Endodermal cell (in vitro differentiated cells): ENCODE measurements at regions not wholly inside any gene's neighbourhood (a gene's known extent, or its start where the extent isn't known, plus 50 kb on each side); places are given as distances from the start of the nearest gene placed in this dataset.

Source experiments
- DNase-seq: peaks from one replicate; pipeline ENCODE4 v3.0.0-alpha.2; 2017
- H3K27ac ChIP-seq: 2 replicates; pipeline ENCODE4 v1.5.1; 2013; ENCODE audit warnings: mild to moderate bottlenecking, low read depth, low read length, moderate library complexity
- H3K27me3 ChIP-seq: 2 replicates; pipeline ENCODE4 v1.6.1; 2013; ENCODE audit warnings: mild to moderate bottlenecking, low read length, moderate library complexity; ENCODE audit not compliant: insufficient read depth, control insufficient read depth, poor library complexity, severe bottlenecking
- H3K36me3 ChIP-seq: 2 replicates; pipeline ENCODE4 v1.7.0; 2013; ENCODE audit warnings: mild to moderate bottlenecking, low read length, moderate library complexity; ENCODE audit not compliant: control insufficient read depth, insufficient read depth
- H3K4me1 ChIP-seq: one replicate; pipeline ENCODE4 v1.7.0; 2013; ENCODE audit warnings: low read length; ENCODE audit not compliant: control insufficient read depth, insufficient read depth
- H3K4me3 ChIP-seq: 2 replicates; pipeline ENCODE4 v1.5.1; 2013; ENCODE audit warnings: mild to moderate bottlenecking, low read length, moderate library complexity
- H3K9ac ChIP-seq: 2 replicates; pipeline ENCODE4 v1.6.1; 2013; ENCODE audit warnings: mild to moderate bottlenecking, low read length, moderate library complexity; ENCODE audit not compliant: poor library complexity, severe bottlenecking; ENCODE audit errors: extremely low read depth
- H3K9me3 ChIP-seq: 2 replicates; pipeline ENCODE4 v1.6.1; 2013; ENCODE audit warnings: mild to moderate bottlenecking, low read length, moderate library complexity; ENCODE audit not compliant: control insufficient read depth
- H3K27ac Mint-ChIP-seq: 2 replicates; pipeline ENCODE4 v1.8.0; 2020; ENCODE audit warnings: mixed read lengths
- H3K27me3 Mint-ChIP-seq: 2 replicates; pipeline ENCODE4 v1.8.0; 2021; ENCODE audit warnings: mild to moderate bottlenecking, mixed read lengths; ENCODE audit not compliant: insufficient read depth
- H3K36me3 Mint-ChIP-seq: 2 replicates; pipeline ENCODE4 v1.8.0; 2020; ENCODE audit warnings: low read depth, mixed read lengths
- H3K4me1 Mint-ChIP-seq: 2 replicates; pipeline ENCODE4 v1.8.0; 2020; ENCODE audit warnings: mixed read lengths
- H3K4me3 Mint-ChIP-seq: 2 replicates; pipeline ENCODE4 v1.8.0; 2020; ENCODE audit warnings: mild to moderate bottlenecking, moderate library complexity, mixed read lengths
- H3K9me3 Mint-ChIP-seq: 2 replicates; pipeline ENCODE4 v1.8.0; 2020; ENCODE audit warnings: mild to moderate bottlenecking, mixed read lengths
- CTCF ChIP-seq: fragments of 200-600 bp; sonication (generic); conservative IDR thresholded peaks from 2 replicates; pipeline ENCODE4 v1.5.0; 2021; ENCODE audit warnings: antibody characterized with exemption, mild to moderate bottlenecking
- WGBS, 2 experiments: methylation state at CpG; one replicate each; pipeline versions ENCODE4 v1.1.5 to v1.1.7; 2013; ENCODE audit warnings: missing lambda C conversion rate in 2 of 2, mixed read lengths in 1 of 2; ENCODE audit not compliant: insufficient coverage in 1 of 2, insufficient read length in 1 of 2; 5-methylcytosine and 5-hydroxymethylcytosine counted together

- peaks cover under 1% of the 10 kb centered on the region for H3K9me3 Mint-ChIP-seq
Measured at GRCh38 chr14:103186909-103187586, 63.8 kb downstream of the TNFAIP2 start.

GRCh38 chr14:103187911-103188310, 64.7 kb downstream of the TNFAIP2 start:
- no peaks in the 10 kb centered on the region for H3K36me3 Mint-ChIP-seq
- no peak for DNase-seq
- H3K27me3 ChIP-seq, result no peaks in the 10 kb centered on the region
- H3K27ac Mint-ChIP-seq, result no peak overlapping the region
- peaks cover 5% of the 10 kb centered on the region for H3K4me1 ChIP-seq
- WGBS, 2 experiments, result 73 to 98% methylated on average over 3 to 4 of the region's 4 CpGs
- peaks cover 4% of the 10 kb centered on the region for H3K9me3 ChIP-seq
- H3K4me3 Mint-ChIP-seq, result peak overlapping the region; percentile 55
- no peaks in the 10 kb centered on the region for H3K36me3 ChIP-seq
- no peak overlapping the region for H3K4me3 ChIP-seq
- peaks cover 40% of the 10 kb centered on the region for H3K27me3 Mint-ChIP-seq
- no peak for TF ChIP-seq CTCF
- H3K4me1 Mint-ChIP-seq, result peaks cover 19% of the 10 kb centered on the region
- H3K27ac ChIP-seq, result no peak overlapping the region
- H3K9me3 Mint-ChIP-seq, result peaks cover 9% of the 10 kb centered on the region
- H3K9ac ChIP-seq, result no peak overlapping the region

More at GRCh38 chr14:103186909-103187586, 63.8 kb downstream of the TNFAIP2 start:
- no peaks in the 10 kb centered on the region for H3K36me3 ChIP-seq
- no peak overlapping the region for H3K9ac ChIP-seq
- TF ChIP-seq CTCF, result no peak
- no peak overlapping the region for H3K27ac ChIP-seq
- peak; percentile 83 for DNase-seq
- peaks cover 5% of the 10 kb centered on the region for H3K4me1 ChIP-seq
- peaks cover 4% of the 10 kb centered on the region for H3K9me3 ChIP-seq
- 40 to 51% methylated on average over 10 to 12 of the region's 12 CpGs for WGBS, 2 experiments
- peaks cover 19% of the 10 kb centered on the region for H3K4me1 Mint-ChIP-seq
- no peaks in the 10 kb centered on the region for H3K36me3 Mint-ChIP-seq
- peak overlapping the region; percentile 9 for H3K27ac Mint-ChIP-seq
- peaks cover 38% of the 10 kb centered on the region for H3K27me3 Mint-ChIP-seq
- no peak overlapping the region for H3K4me3 ChIP-seq
- no peaks in the 10 kb centered on the region for H3K27me3 ChIP-seq
- H3K4me3 Mint-ChIP-seq, result peak overlapping the region; percentile 10

GRCh38 chr14:103188810-103189480, 65.7 kb downstream of the TNFAIP2 start:
- H3K9me3 Mint-ChIP-seq, result peaks cover 14% of the 10 kb centered on the region
- Histone ChIP-seq H3K9me3 (peaks cover 4% of the 10 kb centered on the region), H3K4me1 (peaks cover 5% of the 10 kb centered on the region), H3K9ac (no peak overlapping the region), H3K27me3 (no peaks in the 10 kb centered on the region), H3K36me3 (no peaks in the 10 kb centered on the region), H3K4me3 (no peak overlapping the region), H3K27ac (no peak overlapping the region)
- 72% methylated on average over 39 to 67 of the region's 67 CpGs for WGBS, 2 experiments
- H3K27me3 Mint-ChIP-seq, result peaks cover 40% of the 10 kb centered on the region
- peaks cover 19% of the 10 kb centered on the region for H3K4me1 Mint-ChIP-seq
- no peaks in the 10 kb centered on the region for H3K36me3 Mint-ChIP-seq
- peak; percentile 64 for TF ChIP-seq CTCF
- peak; percentile 82 for DNase-seq
- H3K4me3 Mint-ChIP-seq, result peak overlapping the region; percentile 55
- H3K27ac Mint-ChIP-seq, result no peak overlapping the region
